SK-N-SH (cell line): ENCODE measurements at regions not wholly inside any gene's neighbourhood (a gene's known extent, or its start where the extent isn't known, plus 50 kb on each side); places are given as distances from the start of the nearest gene placed in this dataset.

Experiments
- CHD2 ChIP-seq: fragments of 150-350 bp; IDR thresholded peaks from 2 replicates; pipeline ENCODE4 v1.6.1; 2018; ENCODE audit warnings: low read length; ENCODE audit not compliant: partially characterized antibody
- EZH2phosphoT487 ChIP-seq: fragments of 200-600 bp; sonication (generic); IDR thresholded peaks from 2 replicates; pipeline ENCODE4 v1.6.1; 2017; ENCODE audit warnings: low read depth, mixed run types, mild to moderate bottlenecking, antibody characterized with exemption, moderate library complexity, borderline replicate concordance
- GATA2 ChIP-seq: sonication (generic); formaldehyde crosslinking; IDR thresholded peaks from 2 replicates; pipeline ENCODE4 v1.5.0; 2020; ENCODE audit warnings: mild to moderate bottlenecking, missing genetic modification reagents
- POLR2AphosphoS5 ChIP-seq: IDR thresholded peaks from 2 replicates; pipeline ENCODE4 v1.6.1; 2012; ENCODE audit warnings: low read depth, low read length
- RAD21 ChIP-seq: IDR thresholded peaks from 2 replicates; pipeline ENCODE4 v1.6.1; 2012; ENCODE audit warnings: mild to moderate bottlenecking, low read length
- RCOR1 ChIP-seq: fragments of 150-350 bp; IDR thresholded peaks from 2 replicates; pipeline ENCODE4 v1.6.1; 2017; ENCODE audit warnings: antibody characterized with exemption, low read length
- RFX5 ChIP-seq: IDR thresholded peaks from 2 replicates; pipeline ENCODE4 v1.6.1; 2012; ENCODE audit warnings: mild to moderate bottlenecking, improper control_type of control experiment, low read length
- RXRA ChIP-seq: IDR thresholded peaks from 2 replicates; pipeline ENCODE4 v1.4.0; 2012; ENCODE audit warnings: low read depth, mild to moderate bottlenecking, borderline replicate concordance
- SMC3 ChIP-seq: IDR thresholded peaks from 2 replicates; pipeline ENCODE4 v1.6.1; 2012; ENCODE audit warnings: low read depth, low read length, improper control_type of control experiment
- TAF1 ChIP-seq: IDR thresholded peaks from 2 replicates; pipeline ENCODE4 v1.6.1; 2012; ENCODE audit warnings: low read depth, mild to moderate bottlenecking, low read length, moderate library complexity, borderline replicate concordance
- TF ChIP-seq, protein P1 (sequence below): fragments of 200-600 bp; sonication (generic); IDR thresholded peaks from 2 replicates; pipeline ENCODE4 v1.6.1; 2017; ENCODE audit warnings: antibody characterized with exemption, mild to moderate bottlenecking, moderate library complexity
- TF ChIP-seq, protein P2 (sequence below): fragments of 150-350 bp; IDR thresholded peaks from 2 replicates; pipeline ENCODE4 v1.6.1; 2017; ENCODE audit warnings: antibody characterized with exemption, low read length, low read depth, borderline replicate concordance
- TF ChIP-seq, protein P3 (sequence below): IDR thresholded peaks from 2 replicates; pipeline ENCODE4 v1.4.0; 2012; ENCODE audit warnings: low read depth

DNA sequence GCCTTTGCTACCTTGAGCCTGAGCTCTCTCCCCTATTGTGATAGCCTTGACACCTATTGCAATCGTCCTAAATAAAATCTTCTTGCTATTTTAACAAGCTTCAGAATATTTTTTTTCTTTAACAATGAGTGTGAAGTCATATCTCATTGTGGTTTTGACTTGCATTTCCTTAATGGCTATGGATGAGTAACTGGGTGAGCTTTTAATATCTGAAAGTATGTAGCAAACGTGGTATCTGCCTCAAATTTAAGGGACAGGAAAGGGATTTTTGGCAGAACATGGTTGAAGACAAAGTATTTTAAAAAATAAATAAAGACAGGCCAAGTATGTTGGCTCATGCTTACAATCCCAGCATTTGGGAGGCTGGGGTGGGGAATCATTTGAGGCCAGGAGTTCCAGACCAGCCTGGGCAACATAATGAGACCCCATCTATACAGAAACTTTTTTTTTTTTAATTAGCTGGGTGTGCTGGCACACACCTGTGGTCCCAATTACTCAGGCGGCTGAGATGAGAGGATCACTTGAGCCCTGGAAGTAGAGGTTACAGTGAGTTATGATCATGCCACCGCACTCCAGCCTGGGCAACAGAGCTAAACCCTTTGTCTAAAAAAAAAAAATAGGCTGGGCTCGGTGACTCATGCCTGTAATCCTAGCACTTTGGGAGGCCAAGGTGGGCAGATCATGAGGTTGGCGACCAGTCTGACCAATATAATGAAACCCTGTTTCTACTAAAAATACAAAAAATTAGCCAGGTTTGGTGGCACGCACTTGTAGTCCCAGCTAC is 319.3 kb upstream of the NRP1 start:
- TF ChIP-seq POLR2AphosphoS5, result no peak
- TF ChIP-seq SMC3, result no peak
- TF ChIP-seq, protein P1, sequence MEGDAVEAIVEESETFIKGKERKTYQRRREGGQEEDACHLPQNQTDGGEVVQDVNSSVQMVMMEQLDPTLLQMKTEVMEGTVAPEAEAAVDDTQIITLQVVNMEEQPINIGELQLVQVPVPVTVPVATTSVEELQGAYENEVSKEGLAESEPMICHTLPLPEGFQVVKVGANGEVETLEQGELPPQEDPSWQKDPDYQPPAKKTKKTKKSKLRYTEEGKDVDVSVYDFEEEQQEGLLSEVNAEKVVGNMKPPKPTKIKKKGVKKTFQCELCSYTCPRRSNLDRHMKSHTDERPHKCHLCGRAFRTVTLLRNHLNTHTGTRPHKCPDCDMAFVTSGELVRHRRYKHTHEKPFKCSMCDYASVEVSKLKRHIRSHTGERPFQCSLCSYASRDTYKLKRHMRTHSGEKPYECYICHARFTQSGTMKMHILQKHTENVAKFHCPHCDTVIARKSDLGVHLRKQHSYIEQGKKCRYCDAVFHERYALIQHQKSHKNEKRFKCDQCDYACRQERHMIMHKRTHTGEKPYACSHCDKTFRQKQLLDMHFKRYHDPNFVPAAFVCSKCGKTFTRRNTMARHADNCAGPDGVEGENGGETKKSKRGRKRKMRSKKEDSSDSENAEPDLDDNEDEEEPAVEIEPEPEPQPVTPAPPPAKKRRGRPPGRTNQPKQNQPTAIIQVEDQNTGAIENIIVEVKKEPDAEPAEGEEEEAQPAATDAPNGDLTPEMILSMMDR, result no peak
- no peak for TF ChIP-seq GATA2 (CRISPR knock-in tag)
- no peak for TF ChIP-seq RCOR1
- TF ChIP-seq RXRA, result no peak
- TF ChIP-seq RFX5, result no peak
- no peak for TF ChIP-seq RAD21
- no peak for TF ChIP-seq TAF1
- no peak for TF ChIP-seq EZH2phosphoT487
- no peak for TF ChIP-seq CHD2
- TF ChIP-seq, protein P2, sequence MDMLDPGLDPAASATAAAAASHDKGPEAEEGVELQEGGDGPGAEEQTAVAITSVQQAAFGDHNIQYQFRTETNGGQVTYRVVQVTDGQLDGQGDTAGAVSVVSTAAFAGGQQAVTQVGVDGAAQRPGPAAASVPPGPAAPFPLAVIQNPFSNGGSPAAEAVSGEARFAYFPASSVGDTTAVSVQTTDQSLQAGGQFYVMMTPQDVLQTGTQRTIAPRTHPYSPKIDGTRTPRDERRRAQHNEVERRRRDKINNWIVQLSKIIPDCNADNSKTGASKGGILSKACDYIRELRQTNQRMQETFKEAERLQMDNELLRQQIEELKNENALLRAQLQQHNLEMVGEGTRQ, result no peak
- TF ChIP-seq, protein P3, sequence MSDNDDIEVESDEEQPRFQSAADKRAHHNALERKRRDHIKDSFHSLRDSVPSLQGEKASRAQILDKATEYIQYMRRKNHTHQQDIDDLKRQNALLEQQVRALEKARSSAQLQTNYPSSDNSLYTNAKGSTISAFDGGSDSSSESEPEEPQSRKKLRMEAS, result no peak
